ENCODE measurements at regions not wholly inside any gene's neighbourhood (a gene's known extent, or its start where the extent isn't known, plus 50 kb on each side); places are given as distances from the start of the nearest gene placed in this dataset. TPM values are rescaled to one million over a fixed set of nuclear protein-coding genes. Genes with fewer than 3 reads are reported as not detected.

DNA sequence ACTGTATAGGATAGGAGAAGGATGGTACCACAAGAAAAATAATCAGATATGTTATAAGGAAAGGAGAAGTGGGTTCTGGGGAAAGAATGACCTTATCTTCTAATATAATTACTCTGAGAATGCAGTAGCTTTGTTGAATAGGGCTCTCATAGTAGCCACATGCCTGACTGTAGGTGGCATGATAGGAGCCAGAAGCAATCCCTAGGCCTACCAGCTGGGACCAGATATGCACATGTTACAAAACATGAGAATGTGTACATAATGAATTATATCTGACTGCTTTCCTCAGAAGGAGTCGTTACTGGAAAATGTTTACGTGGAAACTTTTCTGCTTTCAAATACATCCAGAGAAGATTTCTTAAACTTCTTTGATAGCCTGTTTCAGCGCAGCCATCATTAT lies 53.2 kb upstream of the FAM3C start:
- H3K4me3 ChIP-seq (ENCODE audit: low read length): no peak overlapping the region
- no peaks in the 10 kb centered on the region for H3K36me3 ChIP-seq (ENCODE audit: insufficient read depth, low read length)
- DNase-seq: no peak
- 0 out of 2 replicates have a peak, but pooled peaks cover 4% of the 10 kb centered on the region for H3K9me2 ChIP-seq (replicated peaks; ENCODE audit: insufficient read depth, low read length)
- H3K79me2 ChIP-seq (ENCODE audit: low read length): no peaks in the 10 kb centered on the region
- H3K9ac ChIP-seq (ENCODE audit: low read length): no peak overlapping the region
- no peaks in the 10 kb centered on the region for H3K4me1 ChIP-seq (ENCODE audit: low read length)
- no peak overlapping the region for H3K4me2 ChIP-seq (ENCODE audit: low read depth, low read length, poor library complexity, severe bottlenecking)
- H3K27ac ChIP-seq (ENCODE audit: low read length): no peak overlapping the region
- no peaks in the 10 kb centered on the region for H3K9me3 ChIP-seq (ENCODE audit: low read length)
- H4K20me1 ChIP-seq (ENCODE audit: insufficient read depth, low read depth, low read length): no peaks in the 10 kb centered on the region
- H2AFZ ChIP-seq (ENCODE audit: low read length): no peak overlapping the region
- peaks cover 2% of the 10 kb centered on the region; the same call in 1 of the 2 replicates for H3K27me3 ChIP-seq (ENCODE audit: low read length)

DNA sequence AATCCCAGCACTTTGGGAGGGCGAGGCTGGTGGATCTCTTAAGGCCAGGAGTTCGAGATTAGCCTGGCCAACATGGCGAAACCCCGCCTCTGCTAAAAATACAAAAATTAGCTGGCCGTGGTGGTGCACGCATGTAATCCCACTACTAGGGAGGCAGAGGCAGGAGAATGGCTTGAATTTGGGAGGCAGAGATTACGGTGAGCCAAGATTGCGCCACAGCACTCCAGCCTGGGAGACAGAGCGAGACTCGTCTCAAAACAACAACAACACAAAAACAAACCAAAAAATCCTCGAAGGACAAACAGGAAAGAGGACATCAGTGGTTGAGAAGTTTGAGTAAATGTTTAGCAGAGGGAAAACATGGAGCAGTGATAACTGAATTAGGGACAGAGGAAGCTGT lies 52.3 kb upstream of the FAM3C start:
- Histone ChIP-seq H3K4me3 (ENCODE audit: low read length) (no peak overlapping the region), H3K36me3 (ENCODE audit: insufficient read depth, low read length) (no peaks in the 10 kb centered on the region), H2AFZ (ENCODE audit: low read length) (no peak overlapping the region), H3K4me1 (ENCODE audit: low read length) (no peaks in the 10 kb centered on the region), H3K4me2 (ENCODE audit: low read depth, low read length, poor library complexity, severe bottlenecking) (no peak overlapping the region), H3K9ac (ENCODE audit: low read length) (no peak overlapping the region), H3K9me2 (replicated peaks; ENCODE audit: insufficient read depth, low read length) (0 out of 2 replicates have a peak, but pooled peaks cover 4% of the 10 kb centered on the region), H3K27me3 (ENCODE audit: low read length) (peaks cover 2% of the 10 kb centered on the region; the same call in 1 of the 2 replicates), H3K79me2 (ENCODE audit: low read length) (no peaks in the 10 kb centered on the region), H3K9me3 (ENCODE audit: low read length) (no peaks in the 10 kb centered on the region), H4K20me1 (ENCODE audit: insufficient read depth, low read depth, low read length) (no peaks in the 10 kb centered on the region), H3K27ac (ENCODE audit: low read length) (no peak overlapping the region)
- DNase-seq: no peak

DNA sequence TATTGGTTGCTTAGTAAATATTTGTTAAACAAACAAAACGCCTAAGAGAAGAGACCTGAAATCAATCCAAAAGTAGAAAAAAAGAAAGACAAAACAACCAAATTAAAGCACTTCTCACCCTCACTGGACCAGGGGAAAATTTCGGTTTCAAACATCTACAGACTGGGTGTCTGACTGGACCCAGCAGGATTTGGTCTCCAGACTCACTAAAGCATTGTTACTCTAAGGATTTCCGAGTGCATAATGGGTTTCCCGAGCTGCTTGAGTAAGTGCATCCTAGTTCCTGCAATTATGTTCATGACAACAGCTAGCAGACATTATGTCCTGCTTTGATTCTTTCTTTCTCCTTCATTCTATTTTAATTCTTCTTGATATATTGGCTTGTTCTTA lies 51.8 kb upstream of the FAM3C start:
- no peak overlapping the region for H3K4me2 ChIP-seq (ENCODE audit: low read depth, low read length, poor library complexity, severe bottlenecking)

DNA sequence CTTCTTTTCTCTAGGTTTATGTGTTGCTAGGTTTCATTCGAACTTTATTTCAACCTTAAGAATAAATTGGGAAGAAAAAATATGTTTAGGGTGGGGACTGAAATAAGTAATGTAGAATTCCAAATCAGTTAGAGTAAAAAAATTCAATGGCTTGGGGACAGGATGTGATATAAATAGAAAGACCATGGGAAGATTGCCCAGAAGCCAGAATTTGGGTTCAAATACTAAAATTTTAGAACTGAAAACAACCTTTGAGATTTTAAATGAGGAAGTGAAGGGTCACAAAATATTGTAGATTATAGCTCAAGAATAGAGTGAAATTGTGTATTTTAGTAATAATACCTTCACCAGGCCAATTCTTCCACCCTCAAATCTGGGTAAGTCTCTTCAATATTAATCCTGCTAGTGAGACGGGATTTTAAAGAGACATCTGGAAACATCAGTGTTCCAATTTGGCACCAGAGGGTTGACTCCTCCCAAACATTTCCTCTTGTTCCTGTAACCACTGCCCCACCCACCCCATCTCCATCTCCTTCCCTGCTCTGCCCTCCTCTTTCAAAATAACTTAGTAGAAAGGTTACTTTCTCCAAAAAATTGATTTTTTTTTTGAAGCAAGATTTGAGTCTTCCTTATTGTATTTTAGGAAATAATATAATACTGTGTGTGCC lies 51.3 kb upstream of the FAM3C start:
- Histone ChIP-seq H3K4me1 (ENCODE audit: low read length) (no peaks in the 10 kb centered on the region), H3K9ac (ENCODE audit: low read length) (no peak overlapping the region), H3K4me2 (ENCODE audit: low read depth, low read length, poor library complexity, severe bottlenecking) (no peak overlapping the region), H3K79me2 (ENCODE audit: low read length) (no peaks in the 10 kb centered on the region), H3K36me3 (ENCODE audit: insufficient read depth, low read length) (no peaks in the 10 kb centered on the region), H3K27me3 (ENCODE audit: low read length) (peaks cover 2% of the 10 kb centered on the region; the same call in 1 of the 2 replicates), H4K20me1 (ENCODE audit: insufficient read depth, low read depth, low read length) (no peaks in the 10 kb centered on the region), H3K4me3 (ENCODE audit: low read length) (no peak overlapping the region), H3K9me3 (ENCODE audit: low read length) (no peaks in the 10 kb centered on the region), H3K27ac (ENCODE audit: low read length) (no peak overlapping the region), H3K9me2 (replicated peaks; ENCODE audit: insufficient read depth, low read length) (no peaks in the 10 kb centered on the region), H2AFZ (ENCODE audit: low read length) (no peak overlapping the region)
- DNase-seq: no peak

More for the DNA sequence above, 51.8 kb upstream of the FAM3C start:
- DNase-seq: no peak
- Histone ChIP-seq H3K27ac (ENCODE audit: low read length) (no peak overlapping the region), H3K4me3 (ENCODE audit: low read length) (no peak overlapping the region), H3K4me1 (ENCODE audit: low read length) (no peaks in the 10 kb centered on the region), H3K36me3 (ENCODE audit: insufficient read depth, low read length) (no peaks in the 10 kb centered on the region), H3K9me2 (replicated peaks; ENCODE audit: insufficient read depth, low read length) (0 out of 2 replicates have a peak, but pooled peaks cover 2% of the 10 kb centered on the region), H3K9ac (ENCODE audit: low read length) (no peak overlapping the region), H3K27me3 (ENCODE audit: low read length) (peaks cover 2% of the 10 kb centered on the region; the same call in 1 of the 2 replicates), H4K20me1 (ENCODE audit: insufficient read depth, low read depth, low read length) (no peaks in the 10 kb centered on the region), H3K9me3 (ENCODE audit: low read length) (no peaks in the 10 kb centered on the region), H3K79me2 (ENCODE audit: low read length) (no peaks in the 10 kb centered on the region), H2AFZ (ENCODE audit: low read length) (no peak overlapping the region)

DNA sequence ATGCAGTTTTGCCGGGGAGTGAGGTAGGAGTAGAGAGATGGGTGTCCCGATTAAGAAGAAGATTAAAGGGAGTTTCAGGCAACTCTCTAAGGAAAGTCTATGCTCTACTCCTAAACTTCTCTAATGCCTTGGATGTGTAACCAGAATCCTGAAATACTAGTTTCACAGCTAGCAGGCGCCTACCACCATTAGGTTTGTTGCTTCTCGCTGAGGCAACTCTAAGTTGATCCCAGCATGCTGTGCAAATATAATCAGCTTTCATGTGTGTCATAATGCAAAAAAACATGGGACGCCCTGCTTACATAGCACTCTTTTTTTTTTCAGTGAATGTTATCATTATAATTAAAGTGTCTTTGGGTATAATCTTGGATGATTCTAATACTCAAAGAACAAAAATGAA lies 50.4 kb upstream of the FAM3C start:
- no peak for DNase-seq

More for the DNA sequence above, 50.4 kb upstream of the FAM3C start:
- no peaks in the 10 kb centered on the region for H3K9me2 ChIP-seq (replicated peaks; ENCODE audit: insufficient read depth, low read length)
- no peaks in the 10 kb centered on the region for H3K4me1 ChIP-seq (ENCODE audit: low read length)
- no peak overlapping the region for H2AFZ ChIP-seq (ENCODE audit: low read length)
- peaks cover 2% of the 10 kb centered on the region; the same call in 1 of the 2 replicates for H3K27me3 ChIP-seq (ENCODE audit: low read length)
- H3K79me2 ChIP-seq (ENCODE audit: low read length): no peaks in the 10 kb centered on the region
- no peaks in the 10 kb centered on the region for H3K9me3 ChIP-seq (ENCODE audit: low read length)
- no peaks in the 10 kb centered on the region for H4K20me1 ChIP-seq (ENCODE audit: insufficient read depth, low read depth, low read length)
- H3K4me2 ChIP-seq (ENCODE audit: low read depth, low read length, poor library complexity, severe bottlenecking): no peak overlapping the region
- no peak overlapping the region for H3K4me3 ChIP-seq (ENCODE audit: low read length)
- H3K27ac ChIP-seq (ENCODE audit: low read length): no peak overlapping the region
- H3K9ac ChIP-seq (ENCODE audit: low read length): no peak overlapping the region
- no peaks in the 10 kb centered on the region for H3K36me3 ChIP-seq (ENCODE audit: insufficient read depth, low read length)

Small RNA genes in the stretch of these regions (small RNA-seq; reads per million reads assigned to genes)
- gene RN7SKP277: not detected

Data from Karpas-422 (cell line).